ENCODE measurements at regions not wholly inside any gene's neighbourhood (a gene's known extent, or its start where the extent isn't known, plus 50 kb on each side); places are given as distances from the start of the nearest gene placed in this dataset.
"Not testable (repeated sequence)": the region's sequence is repeated elsewhere in the genome, so short reads cannot be mapped to it uniquely, and the experiment has no call there.

DNA sequence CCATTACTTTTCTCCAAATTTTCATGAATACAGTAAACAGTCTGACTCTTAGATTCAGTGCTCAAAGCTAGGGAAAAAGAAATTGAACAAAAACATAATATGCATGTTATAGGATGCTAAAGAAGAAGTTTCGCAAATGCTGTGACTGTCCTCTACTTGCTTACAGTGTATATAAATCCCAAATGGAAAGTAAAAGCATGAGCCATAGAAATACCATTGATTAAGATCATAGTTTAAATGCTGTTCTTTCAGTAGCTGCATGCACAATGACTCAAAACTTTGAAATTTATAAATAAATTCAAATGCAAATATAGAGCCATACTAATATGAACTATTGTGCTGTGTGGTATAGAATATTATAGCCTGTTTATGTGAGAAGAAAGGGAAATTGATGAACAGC is 1113.9 kb upstream of the ACVR2A start:
- DNase-seq (ENCODE audit: extremely low read depth, low read depth) = no peak
- TF ChIP-seq, protein P1, sequence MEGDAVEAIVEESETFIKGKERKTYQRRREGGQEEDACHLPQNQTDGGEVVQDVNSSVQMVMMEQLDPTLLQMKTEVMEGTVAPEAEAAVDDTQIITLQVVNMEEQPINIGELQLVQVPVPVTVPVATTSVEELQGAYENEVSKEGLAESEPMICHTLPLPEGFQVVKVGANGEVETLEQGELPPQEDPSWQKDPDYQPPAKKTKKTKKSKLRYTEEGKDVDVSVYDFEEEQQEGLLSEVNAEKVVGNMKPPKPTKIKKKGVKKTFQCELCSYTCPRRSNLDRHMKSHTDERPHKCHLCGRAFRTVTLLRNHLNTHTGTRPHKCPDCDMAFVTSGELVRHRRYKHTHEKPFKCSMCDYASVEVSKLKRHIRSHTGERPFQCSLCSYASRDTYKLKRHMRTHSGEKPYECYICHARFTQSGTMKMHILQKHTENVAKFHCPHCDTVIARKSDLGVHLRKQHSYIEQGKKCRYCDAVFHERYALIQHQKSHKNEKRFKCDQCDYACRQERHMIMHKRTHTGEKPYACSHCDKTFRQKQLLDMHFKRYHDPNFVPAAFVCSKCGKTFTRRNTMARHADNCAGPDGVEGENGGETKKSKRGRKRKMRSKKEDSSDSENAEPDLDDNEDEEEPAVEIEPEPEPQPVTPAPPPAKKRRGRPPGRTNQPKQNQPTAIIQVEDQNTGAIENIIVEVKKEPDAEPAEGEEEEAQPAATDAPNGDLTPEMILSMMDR (IDR thresholded peaks at IDR 0.05; ENCODE audit: low read depth, low read length, missing control alignments) = no peak
- no peak overlapping the region for H3K4me3 ChIP-seq (replicated peaks; ENCODE audit: low read depth, low read length)

DNA sequence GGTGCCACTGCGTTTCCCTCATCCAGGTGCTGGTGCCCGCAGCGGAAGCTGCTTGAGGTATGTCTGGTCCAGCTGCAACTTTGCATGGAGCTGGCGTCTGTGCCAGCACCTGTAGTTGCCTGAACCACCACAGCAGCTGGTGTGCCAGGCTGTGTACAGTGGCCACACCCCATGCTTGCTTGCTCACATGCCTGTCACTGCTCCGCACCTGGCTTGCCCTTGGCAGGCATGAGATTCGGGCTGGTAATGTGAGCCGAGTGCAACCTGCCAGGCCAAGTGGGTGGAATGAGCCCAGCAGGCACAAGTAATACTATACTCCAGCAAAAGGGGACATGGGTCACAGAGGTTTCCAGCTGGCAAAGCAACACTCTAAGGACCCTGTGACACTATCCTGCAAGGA is 1123.3 kb upstream of the ACVR2A start:
- DNase-seq (ENCODE audit: extremely low read depth, low read depth) = no peak
- TF ChIP-seq, protein P1 (IDR thresholded peaks at IDR 0.05; ENCODE audit: low read depth, low read length, missing control alignments) = no peak
- no peak overlapping the region for H3K4me3 ChIP-seq (replicated peaks; ENCODE audit: low read depth, low read length)

DNA sequence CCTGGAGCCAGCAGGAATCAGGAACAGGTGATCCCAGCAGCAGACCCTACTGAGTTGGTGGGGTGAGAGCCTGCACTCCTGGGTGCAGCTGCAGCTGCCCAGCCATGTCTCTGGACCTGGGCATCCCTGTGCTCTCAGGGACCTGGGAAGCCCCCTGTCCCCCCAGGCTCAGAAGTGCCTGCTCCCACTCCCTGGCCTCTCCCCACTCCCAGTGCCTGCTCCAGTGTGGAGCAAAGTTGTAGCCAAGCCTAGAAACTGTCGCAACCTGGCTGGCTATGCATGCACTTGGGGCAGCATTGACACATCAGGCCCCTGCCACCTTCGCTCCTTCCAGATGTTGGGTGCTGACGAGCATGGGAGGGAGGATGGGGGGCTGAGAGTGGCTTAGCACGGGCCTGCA is 1124.7 kb upstream of the ACVR2A start:
- H3K4me3 ChIP-seq (replicated peaks; ENCODE audit: low read depth, low read length) = no peak overlapping the region
- TF ChIP-seq, protein P1 (IDR thresholded peaks at IDR 0.05; ENCODE audit: low read depth, low read length, missing control alignments) = no peak
- no peak for DNase-seq (ENCODE audit: extremely low read depth, low read depth)

DNA sequence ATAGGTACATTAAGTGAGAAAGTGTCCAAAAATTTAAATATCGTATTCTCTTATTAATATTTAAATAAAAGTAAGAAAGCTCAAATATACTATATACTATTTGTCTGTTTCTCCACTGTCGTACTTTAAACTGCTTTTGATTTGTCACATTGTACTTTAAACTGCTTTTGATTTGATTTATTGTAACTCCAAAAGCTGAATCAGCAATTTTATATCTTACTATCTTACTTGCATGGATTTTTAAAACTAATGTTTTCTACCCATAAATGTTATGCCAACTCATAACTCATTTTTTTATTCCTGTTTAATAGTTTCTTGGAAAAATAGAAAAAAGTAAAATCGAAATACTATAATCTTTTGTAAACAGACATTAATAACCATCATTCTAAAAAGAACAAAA is 1128.2 kb upstream of the ACVR2A start:
- no peak for DNase-seq (ENCODE audit: extremely low read depth, low read depth)
- TF ChIP-seq, protein P1 (IDR thresholded peaks at IDR 0.05; ENCODE audit: low read depth, low read length, missing control alignments) = no peak
- no peak overlapping the region for H3K4me3 ChIP-seq (replicated peaks; ENCODE audit: low read depth, low read length)

DNA sequence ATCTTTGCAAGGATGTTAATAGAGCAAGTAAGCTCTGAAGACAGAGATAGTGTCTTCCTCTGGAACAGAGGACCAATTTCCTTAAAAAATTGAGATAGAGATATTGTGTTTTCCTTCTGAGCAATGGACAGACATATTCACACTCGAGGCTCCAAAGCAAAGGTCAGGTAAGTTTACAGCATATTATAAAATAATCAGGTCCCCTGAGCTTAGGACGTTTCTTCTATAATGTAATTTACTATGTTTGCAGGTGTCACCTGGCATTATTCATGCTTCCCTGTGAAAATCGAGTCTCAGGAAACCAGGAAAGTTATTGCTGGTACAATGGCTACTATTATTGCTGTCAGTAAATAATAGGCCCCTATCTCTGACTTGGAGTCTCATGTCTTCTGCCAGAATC is 1135.8 kb upstream of the ACVR2A start:
- no peak for DNase-seq (ENCODE audit: extremely low read depth, low read depth)
- TF ChIP-seq, protein P1 (IDR thresholded peaks at IDR 0.05; ENCODE audit: low read depth, low read length, missing control alignments) = no peak
- no peak overlapping the region for H3K4me3 ChIP-seq (replicated peaks; ENCODE audit: low read depth, low read length)

DNA sequence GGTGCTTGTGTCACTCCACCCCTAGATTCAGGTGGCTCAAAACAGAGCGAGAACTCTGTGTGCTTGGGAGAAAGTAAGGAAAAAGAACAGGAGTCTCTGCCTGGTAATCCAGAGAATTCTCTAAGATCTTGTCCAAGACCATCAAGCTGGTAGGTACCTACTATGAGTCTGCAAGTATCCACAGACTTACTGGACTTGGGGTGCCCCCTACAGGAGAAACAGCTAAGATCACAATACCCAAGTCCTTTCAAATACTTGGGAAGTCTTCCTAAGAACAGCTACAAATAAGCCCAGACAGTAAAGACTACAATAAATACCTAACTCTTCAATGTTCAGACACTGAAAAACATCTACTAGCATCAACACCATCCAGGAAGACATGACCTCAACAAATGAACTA is 1143.6 kb upstream of the ACVR2A start:
- TF ChIP-seq, protein P1 (IDR thresholded peaks at IDR 0.05; ENCODE audit: low read depth, low read length, missing control alignments) = peak; percentile 16
- H3K4me3 ChIP-seq (replicated peaks; ENCODE audit: low read depth, low read length) = no peak overlapping the region
- no peak for DNase-seq (ENCODE audit: extremely low read depth, low read depth)

DNA sequence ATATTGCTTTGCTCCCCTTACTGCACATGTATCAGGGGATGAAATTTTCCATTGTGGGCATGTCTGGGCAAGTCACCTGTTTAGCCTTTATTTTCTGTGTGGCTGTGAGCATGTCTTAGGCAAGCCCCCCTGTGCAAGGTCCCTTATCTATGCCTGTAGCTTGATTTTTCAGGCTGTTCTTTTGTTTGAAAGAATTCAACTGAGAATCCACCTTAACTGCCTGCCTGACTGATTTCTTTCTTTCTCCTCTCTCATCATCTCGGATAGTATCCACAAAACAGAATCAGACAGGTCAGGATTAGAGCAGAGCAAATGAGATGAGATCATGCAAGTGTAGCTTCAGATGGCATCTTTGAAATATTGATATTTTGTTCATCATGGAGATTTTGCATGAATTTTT is 1147.5 kb upstream of the ACVR2A start:
- H3K4me3 ChIP-seq (replicated peaks; ENCODE audit: low read depth, low read length) = no peak overlapping the region
- DNase-seq (ENCODE audit: extremely low read depth, low read depth) = peak; percentile 10
- TF ChIP-seq, protein P1 (IDR thresholded peaks at IDR 0.05; ENCODE audit: low read depth, low read length, missing control alignments) = no peak

DNA sequence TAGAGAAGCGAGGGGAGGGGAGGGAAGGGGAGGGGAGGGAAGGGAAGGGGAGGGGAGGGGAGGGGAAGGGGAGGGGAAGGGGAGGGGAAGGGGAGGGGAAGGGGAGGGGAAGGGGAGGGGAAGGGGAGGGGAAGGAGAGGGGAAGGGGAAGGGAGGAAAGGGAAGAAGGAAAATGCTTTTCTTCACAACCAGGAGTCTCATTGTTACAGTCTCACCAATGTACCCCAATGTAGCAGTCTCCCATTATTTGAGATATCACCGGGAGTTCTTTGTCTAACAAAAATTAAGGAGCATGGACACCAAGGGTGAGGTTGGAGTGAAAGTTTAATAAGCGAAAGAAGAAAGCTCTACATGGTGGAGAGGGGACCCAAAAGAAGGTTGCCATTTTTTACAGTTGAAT is 1148.0 kb upstream of the ACVR2A start:
- H3K4me3 ChIP-seq (replicated peaks; ENCODE audit: low read depth, low read length); DNase-seq (ENCODE audit: extremely low read depth, low read depth): not testable (repeated sequence)

Measured in HFF-Myc (cell line).